ENCODE measurements at regions not wholly inside any gene's neighbourhood (a gene's known extent, or its start where the extent isn't known, plus 50 kb on each side); places are given as distances from the start of the nearest gene placed in this dataset.

DNA sequence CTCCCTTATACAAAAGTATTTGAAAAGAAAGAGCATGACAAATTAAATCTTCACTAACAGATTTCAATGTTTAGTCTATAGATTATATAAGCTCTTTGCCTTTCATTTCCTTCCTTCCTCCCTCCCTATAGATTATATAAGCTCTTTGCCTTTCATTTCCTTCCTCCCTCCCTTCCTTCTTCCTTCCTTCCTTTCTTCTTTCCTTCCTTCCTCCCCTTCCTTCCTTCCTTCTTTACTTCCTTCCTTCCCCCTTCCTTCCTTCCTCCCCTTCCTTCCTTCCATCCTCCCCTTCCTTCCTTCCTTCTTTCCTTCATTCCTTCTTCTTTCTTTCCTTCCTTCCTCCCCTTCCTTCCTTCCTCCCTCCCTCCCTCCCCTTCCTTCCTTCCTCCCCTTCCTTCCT lies 209.8 kb upstream of the CBLB start:
- peaks cover 2% of the 10 kb centered on the region for H3K4me1 Mint-ChIP-seq
- no peak for DNase-seq
- intact Hi-C loops (cut with micrococcal nuclease) = no loop called here
- no peaks in the 10 kb centered on the region for H3K27me3 Mint-ChIP-seq
- H3K4me3 Mint-ChIP-seq = no peak overlapping the region
- peaks cover 5% of the 10 kb centered on the region for H3K36me3 Mint-ChIP-seq (ENCODE audit: low read depth)
- peaks cover 15% of the 10 kb centered on the region for H3K9me3 Mint-ChIP-seq
- H3K27ac Mint-ChIP-seq = no peak overlapping the region

GRCh38 chr3:106082616-106083015 lies 213.8 kb upstream of the CBLB start:
- Mint-ChIP-seq H3K9me3 (peaks cover 19% of the 10 kb centered on the region), H3K27ac (no peak overlapping the region), H3K4me3 (no peak overlapping the region), H3K4me1 (peaks cover 9% of the 10 kb centered on the region), H3K27me3 (no peaks in the 10 kb centered on the region), H3K36me3 (ENCODE audit: low read depth) (peaks cover 5% of the 10 kb centered on the region)
- no peak for DNase-seq
- intact Hi-C loops (cut with micrococcal nuclease) = loop anchor here (5.0 kb wide), 1 partner anchor 35 kb away; no protein-coding TSS in a partner anchor

DNA sequence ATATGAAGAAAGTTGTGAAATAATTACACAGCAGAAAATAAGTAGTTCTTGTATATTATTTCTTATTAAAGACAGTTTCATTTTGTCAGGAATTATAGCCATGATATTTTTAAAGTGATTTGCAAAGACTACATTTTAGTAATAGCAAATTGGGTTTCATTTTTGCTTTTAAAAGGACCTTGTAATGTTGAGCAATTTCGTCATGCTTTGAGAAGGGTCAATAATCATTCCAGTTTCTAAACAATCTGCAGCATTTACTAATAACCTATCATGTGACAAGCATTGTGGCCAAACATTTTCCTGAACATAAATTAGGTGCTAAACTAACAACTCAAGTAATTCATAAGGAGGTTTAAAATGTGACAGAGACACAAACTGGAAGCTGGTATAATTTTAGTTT lies 214.4 kb upstream of the CBLB start:
- intact Hi-C loops (cut with micrococcal nuclease) = loop anchor here (5.0 kb wide), 1 partner anchor 36 kb away; no protein-coding TSS in a partner anchor
- H3K4me3 Mint-ChIP-seq = no peak overlapping the region
- no peak overlapping the region for H3K27ac Mint-ChIP-seq
- H3K9me3 Mint-ChIP-seq = peaks cover 19% of the 10 kb centered on the region
- no peak for DNase-seq
- H3K4me1 Mint-ChIP-seq = peaks cover 9% of the 10 kb centered on the region
- no peaks in the 10 kb centered on the region for H3K27me3 Mint-ChIP-seq
- H3K36me3 Mint-ChIP-seq (ENCODE audit: low read depth) = peaks cover 5% of the 10 kb centered on the region

GRCh38 chr3:106083854-106084253 lies 215.0 kb upstream of the CBLB start:
- DNase-seq = no peak
- Mint-ChIP-seq H3K4me1 (peaks cover 9% of the 10 kb centered on the region), H3K27me3 (no peaks in the 10 kb centered on the region), H3K4me3 (no peak overlapping the region), H3K36me3 (ENCODE audit: low read depth) (peaks cover 7% of the 10 kb centered on the region), H3K9me3 (peaks cover 19% of the 10 kb centered on the region), H3K27ac (no peak overlapping the region)
- intact Hi-C loops (cut with micrococcal nuclease) = loop anchor here (5.0 kb wide), 1 partner anchor 37 kb away; no protein-coding TSS in a partner anchor

- Mint-ChIP-seq H3K36me3 (ENCODE audit: low read depth) (peaks cover 3% of the 10 kb centered on the region), H3K9me3 (peaks cover 12% of the 10 kb centered on the region), H3K27me3 (no peaks in the 10 kb centered on the region), H3K4me3 (no peak overlapping the region), H3K27ac (no peak overlapping the region), H3K4me1 (peaks cover 9% of the 10 kb centered on the region)
- no peak for DNase-seq
- intact Hi-C loops (cut with micrococcal nuclease) = no loop called here
Observed at GRCh38 chr3:106086038-106086437, 217.2 kb upstream of the CBLB start.

DNA sequence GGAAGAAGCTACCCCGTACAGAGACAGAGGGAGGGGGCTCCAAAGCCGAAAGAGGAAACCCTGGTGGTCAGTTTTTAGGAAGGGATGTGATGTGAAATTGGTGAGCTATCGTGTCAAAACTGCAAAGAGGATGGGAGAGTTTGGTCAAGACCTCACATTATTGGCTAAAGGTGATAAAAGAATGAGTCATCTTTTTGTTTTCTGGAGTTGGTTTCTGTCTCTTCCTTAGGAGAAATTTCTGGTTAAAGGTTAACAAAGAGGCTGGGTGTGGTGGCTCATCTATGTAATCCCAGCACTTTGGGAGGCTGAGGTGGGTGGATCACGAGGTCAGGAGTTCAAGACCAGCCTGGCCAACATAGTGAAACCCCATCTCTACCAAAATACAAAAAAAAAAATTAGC lies 217.8 kb upstream of the CBLB start:
- Mint-ChIP-seq H3K4me1 (peaks cover 9% of the 10 kb centered on the region), H3K9me3 (peaks cover 12% of the 10 kb centered on the region), H3K27ac (no peak overlapping the region), H3K4me3 (no peak overlapping the region), H3K36me3 (ENCODE audit: low read depth) (peaks cover 3% of the 10 kb centered on the region), H3K27me3 (no peaks in the 10 kb centered on the region)
- no peak for DNase-seq
- intact Hi-C loops (cut with micrococcal nuclease) = no loop called here

DNA sequence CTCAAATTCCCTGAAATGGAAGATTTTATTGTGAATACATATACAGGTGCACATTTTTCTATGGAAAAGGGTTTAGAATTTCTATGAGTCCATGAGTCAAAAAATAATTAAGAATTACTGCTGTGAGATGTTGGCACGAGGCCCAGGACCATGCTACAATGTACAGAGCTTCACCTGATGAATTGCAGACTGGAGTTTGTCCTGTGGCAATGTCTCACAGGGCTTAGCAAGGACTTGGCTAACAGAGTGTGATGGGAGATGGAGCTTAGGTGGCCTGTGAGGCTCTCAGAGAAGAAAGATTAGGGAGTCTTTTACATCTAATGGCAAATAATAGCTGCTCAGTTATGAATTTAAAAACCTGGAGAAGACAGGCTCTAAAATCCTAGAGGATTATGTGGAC lies 219.5 kb upstream of the CBLB start:
- H3K9me3 Mint-ChIP-seq = peaks cover 12% of the 10 kb centered on the region
- H3K27ac Mint-ChIP-seq = no peak overlapping the region
- intact Hi-C loops (cut with micrococcal nuclease) = no loop called here
- peaks cover 3% of the 10 kb centered on the region for H3K36me3 Mint-ChIP-seq (ENCODE audit: low read depth)
- no peak for DNase-seq
- H3K4me1 Mint-ChIP-seq = peaks cover 7% of the 10 kb centered on the region
- no peaks in the 10 kb centered on the region for H3K27me3 Mint-ChIP-seq
- no peak overlapping the region for H3K4me3 Mint-ChIP-seq

- Mint-ChIP-seq H3K4me3 (no peak overlapping the region), H3K9me3 (peaks cover 16% of the 10 kb centered on the region), H3K36me3 (ENCODE audit: low read depth) (peaks cover 3% of the 10 kb centered on the region), H3K27ac (no peak overlapping the region), H3K4me1 (peaks cover 10% of the 10 kb centered on the region), H3K27me3 (no peaks in the 10 kb centered on the region)
- DNase-seq = no peak
- intact Hi-C loops (cut with micrococcal nuclease) = no loop called here
Observed at GRCh38 chr3:106088899-106089298, 220.1 kb upstream of the CBLB start.

DNA sequence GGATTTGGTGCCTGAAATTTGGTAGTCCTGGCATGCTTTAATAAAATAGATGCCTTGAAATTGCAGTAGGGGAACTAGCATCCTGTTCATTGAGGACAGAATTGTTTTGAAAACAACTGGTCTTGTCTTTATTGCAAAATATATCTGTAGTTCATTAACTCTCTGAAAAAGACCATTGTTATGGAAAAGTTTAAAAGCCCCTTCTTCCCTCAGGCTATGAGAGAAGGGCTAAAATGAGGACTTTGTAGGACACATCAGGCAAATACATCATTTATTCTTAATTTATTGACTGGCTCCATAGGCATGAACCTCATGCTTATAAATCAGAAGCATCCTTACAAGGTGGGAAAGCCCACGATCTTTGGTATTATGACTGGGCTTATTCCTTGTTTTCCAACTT lies 221.0 kb upstream of the CBLB start:
- Mint-ChIP-seq H3K4me3 (no peak overlapping the region), H3K4me1 (peaks cover 12% of the 10 kb centered on the region), H3K27ac (no peak overlapping the region), H3K27me3 (no peaks in the 10 kb centered on the region), H3K36me3 (ENCODE audit: low read depth) (peaks cover 3% of the 10 kb centered on the region), H3K9me3 (peaks cover 17% of the 10 kb centered on the region)
- intact Hi-C loops (cut with micrococcal nuclease) = no loop called here
- DNase-seq = no peak

DNA sequence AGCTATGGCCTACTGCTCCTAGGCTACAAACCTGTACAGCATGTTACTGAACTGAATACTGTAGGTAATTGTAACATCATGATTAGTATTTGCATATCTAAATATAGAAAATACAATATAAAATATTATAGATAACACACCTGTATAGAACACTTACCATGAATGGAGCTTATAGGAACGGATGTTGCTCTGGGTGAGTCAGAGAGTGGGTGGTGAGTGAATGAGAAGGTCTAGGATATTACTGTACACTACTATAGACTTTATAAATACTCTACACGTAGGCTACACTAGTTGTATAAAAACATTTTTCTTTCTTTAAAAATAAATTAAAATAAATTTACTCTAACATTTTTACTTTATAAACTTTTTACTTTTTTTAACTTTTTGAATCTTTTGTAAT lies 224.0 kb upstream of the CBLB start:
- no peak for DNase-seq
- Mint-ChIP-seq H3K27me3 (no peaks in the 10 kb centered on the region), H3K4me3 (no peak overlapping the region), H3K4me1 (peaks cover 5% of the 10 kb centered on the region), H3K9me3 (peaks cover 5% of the 10 kb centered on the region), H3K36me3 (ENCODE audit: low read depth) (peaks cover 5% of the 10 kb centered on the region), H3K27ac (no peak overlapping the region)
- intact Hi-C loops (cut with micrococcal nuclease) = no loop called here

DNA sequence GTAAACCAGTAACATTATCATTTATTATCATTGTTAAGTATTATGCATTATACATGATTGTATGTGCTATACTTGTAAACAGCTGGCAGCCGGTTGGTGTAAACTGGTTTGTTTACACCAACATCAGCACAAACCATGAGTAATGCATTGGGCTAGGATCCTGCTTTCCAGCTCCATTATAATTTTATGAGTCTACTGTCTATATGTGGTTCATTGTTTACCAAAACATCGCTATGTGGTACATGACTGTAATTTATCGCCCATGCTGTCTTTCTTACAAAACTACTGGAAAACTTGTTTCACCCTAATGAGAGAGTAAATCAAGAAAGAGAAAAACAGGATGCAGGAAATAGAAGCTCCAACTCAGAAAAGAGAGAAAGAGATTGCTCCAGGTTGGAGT lies 224.8 kb upstream of the CBLB start:
- Mint-ChIP-seq H3K9me3 (peaks cover 5% of the 10 kb centered on the region), H3K4me3 (no peak overlapping the region), H3K27ac (no peak overlapping the region), H3K27me3 (no peaks in the 10 kb centered on the region), H3K36me3 (ENCODE audit: low read depth) (peaks cover 6% of the 10 kb centered on the region), H3K4me1 (peaks cover 5% of the 10 kb centered on the region)
- intact Hi-C loops (cut with micrococcal nuclease) = no loop called here
- DNase-seq = no peak

GRCh38 chr3:106097817-106098435 lies 229.1 kb upstream of the CBLB start:
- Mint-ChIP-seq H3K27me3 (no peaks in the 10 kb centered on the region), H3K9me3 (peaks cover 28% of the 10 kb centered on the region), H3K36me3 (ENCODE audit: low read depth) (peaks cover 19% of the 10 kb centered on the region), H3K4me1 (peaks cover 5% of the 10 kb centered on the region), H3K27ac (no peak overlapping the region), H3K4me3 (no peak overlapping the region)
- intact Hi-C loops (cut with micrococcal nuclease) = no loop called here
- no peak for DNase-seq

- intact Hi-C loops (cut with micrococcal nuclease) = no loop called here
- H3K27ac Mint-ChIP-seq = no peak overlapping the region
- H3K27me3 Mint-ChIP-seq = no peaks in the 10 kb centered on the region
- H3K9me3 Mint-ChIP-seq = peaks cover 29% of the 10 kb centered on the region
- no peak overlapping the region for H3K4me3 Mint-ChIP-seq
- H3K4me1 Mint-ChIP-seq = peaks cover 1% of the 10 kb centered on the region
- no peak for DNase-seq
- H3K36me3 Mint-ChIP-seq (ENCODE audit: low read depth) = peaks cover 24% of the 10 kb centered on the region
Observed at GRCh38 chr3:106103383-106103782, 234.6 kb upstream of the CBLB start.

- peaks cover 6% of the 10 kb centered on the region for H3K4me1 Mint-ChIP-seq
- H3K9me3 Mint-ChIP-seq = peaks cover 29% of the 10 kb centered on the region
- intact Hi-C loops (cut with micrococcal nuclease) = no loop called here
- no peak overlapping the region for H3K4me3 Mint-ChIP-seq
- H3K27me3 Mint-ChIP-seq = no peaks in the 10 kb centered on the region
- no peak for DNase-seq
- peaks cover 21% of the 10 kb centered on the region for H3K36me3 Mint-ChIP-seq (ENCODE audit: low read depth)
- no peak overlapping the region for H3K27ac Mint-ChIP-seq
Observed at GRCh38 chr3:106104078-106104477, 235.3 kb upstream of the CBLB start.

DNA sequence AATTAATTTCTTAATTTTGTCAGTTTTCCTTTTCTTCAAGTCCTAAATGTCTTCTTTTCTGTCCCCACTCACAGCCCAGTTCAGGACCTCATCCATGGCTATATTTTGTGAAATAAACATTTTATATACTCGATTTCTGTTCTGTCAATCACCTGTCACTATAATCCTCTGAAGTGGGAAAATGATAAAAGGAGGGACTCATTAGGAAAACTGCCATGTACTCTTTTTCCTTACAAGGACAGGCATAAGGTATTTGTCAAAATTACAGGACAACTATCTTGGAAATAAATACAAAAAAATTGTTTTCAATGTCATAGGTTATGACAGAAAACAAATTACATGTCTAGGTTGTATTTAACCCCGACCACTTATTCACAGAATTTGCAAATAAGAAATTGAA lies 240.1 kb upstream of the CBLB start:
- no peak for DNase-seq
- Mint-ChIP-seq H3K36me3 (ENCODE audit: low read depth) (peaks cover 3% of the 10 kb centered on the region), H3K4me3 (no peak overlapping the region), H3K27me3 (no peaks in the 10 kb centered on the region), H3K4me1 (peaks cover 11% of the 10 kb centered on the region), H3K9me3 (peaks cover 4% of the 10 kb centered on the region), H3K27ac (no peak overlapping the region)
- intact Hi-C loops (cut with micrococcal nuclease) = no loop called here
